ENCODE measurements at regions not wholly inside any gene's neighbourhood (a gene's known extent, or its start where the extent isn't known, plus 50 kb on each side); places are given as distances from the start of the nearest gene placed in this dataset.

DNA sequence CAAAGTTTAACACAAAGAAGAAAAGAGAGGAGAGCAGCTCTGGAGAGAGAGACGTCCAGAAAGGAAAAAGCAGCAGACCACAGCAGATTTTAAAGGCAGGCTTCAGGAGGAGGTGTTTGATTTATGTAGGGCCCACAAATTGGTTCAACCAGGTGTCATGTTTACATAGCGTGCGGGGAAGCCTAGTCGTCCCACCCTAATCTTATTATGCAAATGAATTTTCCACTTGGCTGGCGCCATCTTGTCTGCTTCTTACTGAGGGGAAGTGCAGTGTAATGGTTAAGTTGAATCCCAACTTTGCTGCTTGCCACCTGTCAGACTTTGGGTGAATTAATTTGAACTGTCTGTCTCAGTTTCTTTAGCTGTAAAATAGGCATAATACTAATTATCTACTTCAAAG, 282.4 kb upstream of the CYRIA start:
- H3K23me2 ChIP-seq (ENCODE audit: insufficient read length, low read depth, low read length, poor library complexity, severe bottlenecking) = no peaks in the 10 kb centered on the region
- no peak overlapping the region for H3K4ac ChIP-seq (ENCODE audit: low read depth, low read length)
- no peak for DNase-seq
- Mint-ChIP-seq H3K36me3 (ENCODE audit: insufficient read depth in 1 of 3, low read depth in 3 of 3) (no peaks in the 10 kb centered on the region), H3K4me3 (no peak overlapping the region), H3K27ac (no peak overlapping the region), H3K9me3 (no peaks in the 10 kb centered on the region), H3K27me3 (ENCODE audit: low read depth) (no peaks in the 10 kb centered on the region), H3K4me1 (peaks cover 17 to 20% of the 10 kb centered on the region in 2 experiments)
- no peak overlapping the region for H3K18ac ChIP-seq (ENCODE audit: insufficient read length, low read depth, low read length)
- no peaks in the 10 kb centered on the region for H3K79me1 ChIP-seq (ENCODE audit: insufficient read depth, low read depth, low read length, poor library complexity, severe bottlenecking)
- no CpG with 5 or more reads among the region's 5 CpGs for WGBS (ENCODE audit: extremely low coverage, insufficient read length, low lambda C conversion rate)
- H3K23ac ChIP-seq (ENCODE audit: insufficient read length, low read depth, low read length) = no peak overlapping the region
- no peak overlapping the region for H3K56ac ChIP-seq (ENCODE audit: insufficient read length, low read depth, low read length)
- no peak overlapping the region for H4K8ac ChIP-seq (replicated peaks; ENCODE audit: insufficient read length, low read depth, low read length)
- H2BK15ac ChIP-seq (ENCODE audit: low read depth, low read length) = no peak overlapping the region
- H2BK20ac ChIP-seq (ENCODE audit: low read depth, low read length, poor library complexity, severe bottlenecking) = no peak overlapping the region
- no peak overlapping the region for H3K14ac ChIP-seq (ENCODE audit: insufficient read depth, low read length)
- H4K91ac ChIP-seq (ENCODE audit: insufficient read length, low read depth, low read length) = no peak overlapping the region
- H2AK5ac ChIP-seq (ENCODE audit: insufficient read length, low read length) = no peak overlapping the region
- H3K9ac ChIP-seq (ENCODE audit: extremely low read depth, insufficient read length, low read length) = no peak overlapping the region
- no peak overlapping the region for H2AFZ ChIP-seq (ENCODE audit: low read length)
- no peak overlapping the region for H3K27ac ChIP-seq (ENCODE audit: insufficient read length, low read depth, low read length)
- H3K4me1 ChIP-seq (ENCODE audit: insufficient read depth, low read length) = no peaks in the 10 kb centered on the region
- no peak overlapping the region for H3K4me2 ChIP-seq (ENCODE audit: insufficient read depth, insufficient read length, low read length)
- no peaks in the 10 kb centered on the region for H4K20me1 ChIP-seq (ENCODE audit: control insufficient read depth, insufficient read depth, insufficient read length)
- H4K5ac ChIP-seq (ENCODE audit: insufficient read length, low read depth, low read length) = no peak overlapping the region
- TF ChIP-seq, protein P1, sequence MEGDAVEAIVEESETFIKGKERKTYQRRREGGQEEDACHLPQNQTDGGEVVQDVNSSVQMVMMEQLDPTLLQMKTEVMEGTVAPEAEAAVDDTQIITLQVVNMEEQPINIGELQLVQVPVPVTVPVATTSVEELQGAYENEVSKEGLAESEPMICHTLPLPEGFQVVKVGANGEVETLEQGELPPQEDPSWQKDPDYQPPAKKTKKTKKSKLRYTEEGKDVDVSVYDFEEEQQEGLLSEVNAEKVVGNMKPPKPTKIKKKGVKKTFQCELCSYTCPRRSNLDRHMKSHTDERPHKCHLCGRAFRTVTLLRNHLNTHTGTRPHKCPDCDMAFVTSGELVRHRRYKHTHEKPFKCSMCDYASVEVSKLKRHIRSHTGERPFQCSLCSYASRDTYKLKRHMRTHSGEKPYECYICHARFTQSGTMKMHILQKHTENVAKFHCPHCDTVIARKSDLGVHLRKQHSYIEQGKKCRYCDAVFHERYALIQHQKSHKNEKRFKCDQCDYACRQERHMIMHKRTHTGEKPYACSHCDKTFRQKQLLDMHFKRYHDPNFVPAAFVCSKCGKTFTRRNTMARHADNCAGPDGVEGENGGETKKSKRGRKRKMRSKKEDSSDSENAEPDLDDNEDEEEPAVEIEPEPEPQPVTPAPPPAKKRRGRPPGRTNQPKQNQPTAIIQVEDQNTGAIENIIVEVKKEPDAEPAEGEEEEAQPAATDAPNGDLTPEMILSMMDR (conservative IDR thresholded peaks at IDR 0.05) = no peak
- no peak overlapping the region for H3T11ph ChIP-seq (ENCODE audit: low read length)
- H3K9me3 ChIP-seq (ENCODE audit: control insufficient read depth, low read depth, low read length) = no peaks in the 10 kb centered on the region
- no peak overlapping the region for H2BK120ac ChIP-seq (ENCODE audit: low read depth, low read length, poor library complexity, severe bottlenecking)
- H3K27me3 ChIP-seq (ENCODE audit: insufficient read depth, low read length) = no peaks in the 10 kb centered on the region
- H3K79me2 ChIP-seq (ENCODE audit: insufficient read depth, low read length) = no peaks in the 10 kb centered on the region
- H2BK5ac ChIP-seq (ENCODE audit: insufficient read length, low read length) = no peak overlapping the region
- no peak overlapping the region for H2BK12ac ChIP-seq (ENCODE audit: insufficient read length, low read depth, low read length)

All from H9 (cell line).